DND-41 (cell line): ENCODE measurements at regions not wholly inside any gene's neighbourhood (a gene's known extent, or its start where the extent isn't known, plus 50 kb on each side); places are given as distances from the start of the nearest gene placed in this dataset.
"Not testable (repeated sequence)": the region's sequence is repeated elsewhere in the genome, so short reads cannot be mapped to it uniquely, and the experiment has no call there.

Experiments used
- ATAC-seq: fragments of 200-7000 bp; cut with Tn5 transposase; 3 replicates; pipeline ENCODE4 v1.9.1; 2021; ENCODE audit warnings: low read depth; ENCODE audit not compliant: insufficient read depth
- DNase-seq: peaks from one replicate; pipeline ENCODE4 v3.0.0-alpha.2; 2020
- H2AFZ ChIP-seq: 2 replicates; pipeline ENCODE4 v1.6.0; 2012; ENCODE audit warnings: low read depth, low read length
- H3K27ac ChIP-seq: 2 replicates; pipeline ENCODE4 v1.5.1; 2012; ENCODE audit warnings: low read length, inconsistent platforms
- H3K27me3 ChIP-seq: fragments of 200-600 bp; sonication (generic); 2 replicates; pipeline ENCODE4 v1.6.0; 2012; ENCODE audit warnings: low read length, mild to moderate bottlenecking, inconsistent platforms; ENCODE audit not compliant: insufficient read depth, poor library complexity
- H3K36me3 ChIP-seq: 2 replicates; pipeline ENCODE4 v1.5.1; 2012; ENCODE audit warnings: low read length, inconsistent platforms; ENCODE audit not compliant: insufficient read depth
- H3K4me1 ChIP-seq: 2 replicates; pipeline ENCODE4 v1.5.1; 2012; ENCODE audit warnings: mild to moderate bottlenecking, low read length; ENCODE audit not compliant: insufficient read depth
- H3K4me2 ChIP-seq: 2 replicates; pipeline ENCODE4 v1.6.0; 2012; ENCODE audit warnings: mild to moderate bottlenecking, moderate library complexity, low read length, inconsistent platforms; ENCODE audit not compliant: insufficient read depth
- H3K4me3 ChIP-seq, 2 experiments: fragments of 200-600 bp in 1 of 2; shearing (Covaris generic) in 1 of 2; 2 replicates each; pipeline ENCODE4 v1.5.1; 2012 to 2016; ENCODE audit warnings: inconsistent platforms in 2 of 2, low read length in 2 of 2, mild to moderate bottlenecking in 2 of 2, low read depth in 1 of 2, moderate library complexity in 1 of 2
- H3K79me2 ChIP-seq: 2 replicates; pipeline ENCODE4 v1.6.0; 2012; ENCODE audit warnings: low read length, inconsistent platforms; ENCODE audit not compliant: insufficient read depth
- H3K9ac ChIP-seq: 2 replicates; pipeline ENCODE4 v1.6.0; 2012; ENCODE audit warnings: low read depth, mild to moderate bottlenecking, inconsistent platforms, low read length, moderate library complexity
- H3K9me3 ChIP-seq: 2 replicates; pipeline ENCODE4 v1.5.1; 2012; ENCODE audit warnings: low read length, moderate library complexity, mild to moderate bottlenecking, inconsistent platforms; ENCODE audit not compliant: insufficient read depth, severe bottlenecking
- H4K20me1 ChIP-seq: 2 replicates; pipeline ENCODE4 v1.6.0; 2012; ENCODE audit warnings: low read length; ENCODE audit not compliant: insufficient read depth
- EZH2 ChIP-seq: IDR thresholded peaks from 3 replicates; pipeline ENCODE4 v1.6.1; 2012; ENCODE audit warnings: borderline replicate concordance, low read depth, mild to moderate bottlenecking, moderate library complexity, low read length, inconsistent platforms; ENCODE audit not compliant: severe bottlenecking
- TF ChIP-seq, protein P1 (sequence below): IDR thresholded peaks from 2 replicates; pipeline ENCODE4 v1.5.1; 2012; ENCODE audit warnings: borderline replicate concordance, low read length, moderate library complexity, mild to moderate bottlenecking; ENCODE audit not compliant: poor library complexity, severe bottlenecking; ENCODE audit errors: extremely low read depth

DNA sequence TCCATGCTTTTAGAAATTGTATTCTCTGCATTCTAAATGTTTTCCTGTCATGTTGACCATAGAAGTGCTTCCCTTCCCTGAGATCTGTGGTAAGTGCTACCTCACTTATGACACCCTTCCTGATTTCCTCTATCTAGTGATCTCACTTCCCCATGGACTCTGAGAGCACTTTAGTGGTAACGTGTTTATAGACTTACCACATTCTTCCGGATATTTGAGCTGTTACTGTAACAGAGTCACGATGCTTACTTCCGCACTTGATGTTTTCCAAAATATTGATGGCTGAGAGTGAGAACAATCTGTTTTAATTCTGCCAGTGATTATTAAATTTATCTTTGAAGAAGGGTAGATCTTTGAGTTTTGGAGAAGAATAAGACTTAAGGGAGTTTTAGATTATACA, 60.1 kb upstream of the NAMPT start:
- Histone ChIP-seq H3K36me3 (no peaks in the 10 kb centered on the region), H3K4me1 (peaks cover 16% of the 10 kb centered on the region), H2AFZ (no peak overlapping the region), H3K4me2 (no peak overlapping the region), H3K27ac (no peak overlapping the region), H3K9me3 (peaks cover 8% of the 10 kb centered on the region), H3K79me2 (no peaks in the 10 kb centered on the region), H3K27me3 (no peaks in the 10 kb centered on the region), H3K4me3 (no peak overlapping the region), H3K9ac (no peak overlapping the region), H4K20me1 (no peaks in the 10 kb centered on the region)
- DNase-seq (no peak), ATAC-seq (no peak)
- TF ChIP-seq, protein P1, sequence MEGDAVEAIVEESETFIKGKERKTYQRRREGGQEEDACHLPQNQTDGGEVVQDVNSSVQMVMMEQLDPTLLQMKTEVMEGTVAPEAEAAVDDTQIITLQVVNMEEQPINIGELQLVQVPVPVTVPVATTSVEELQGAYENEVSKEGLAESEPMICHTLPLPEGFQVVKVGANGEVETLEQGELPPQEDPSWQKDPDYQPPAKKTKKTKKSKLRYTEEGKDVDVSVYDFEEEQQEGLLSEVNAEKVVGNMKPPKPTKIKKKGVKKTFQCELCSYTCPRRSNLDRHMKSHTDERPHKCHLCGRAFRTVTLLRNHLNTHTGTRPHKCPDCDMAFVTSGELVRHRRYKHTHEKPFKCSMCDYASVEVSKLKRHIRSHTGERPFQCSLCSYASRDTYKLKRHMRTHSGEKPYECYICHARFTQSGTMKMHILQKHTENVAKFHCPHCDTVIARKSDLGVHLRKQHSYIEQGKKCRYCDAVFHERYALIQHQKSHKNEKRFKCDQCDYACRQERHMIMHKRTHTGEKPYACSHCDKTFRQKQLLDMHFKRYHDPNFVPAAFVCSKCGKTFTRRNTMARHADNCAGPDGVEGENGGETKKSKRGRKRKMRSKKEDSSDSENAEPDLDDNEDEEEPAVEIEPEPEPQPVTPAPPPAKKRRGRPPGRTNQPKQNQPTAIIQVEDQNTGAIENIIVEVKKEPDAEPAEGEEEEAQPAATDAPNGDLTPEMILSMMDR, result no peak
- TF ChIP-seq EZH2, result no peak

DNA sequence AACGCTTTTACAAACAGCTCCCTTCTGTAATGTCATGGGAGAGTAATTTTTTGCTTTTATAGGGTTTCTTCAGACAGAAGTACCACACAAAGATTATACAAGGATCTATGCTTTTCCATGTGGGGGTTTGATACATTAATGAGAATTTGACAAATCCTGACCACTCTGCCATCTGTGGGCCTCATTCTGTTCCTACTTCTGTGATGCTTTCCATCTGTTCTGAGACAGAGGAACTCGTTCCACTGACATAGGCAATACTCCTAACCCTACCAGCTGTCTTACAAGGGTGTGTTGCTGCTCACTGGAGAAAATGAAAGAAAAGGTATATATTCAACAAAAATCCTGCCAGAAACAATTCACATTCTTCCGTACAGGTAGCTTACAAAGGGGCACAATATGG, 59.4 kb upstream of the NAMPT start:
- H3K79me2 ChIP-seq, result no peaks in the 10 kb centered on the region
- no peak overlapping the region for H2AFZ ChIP-seq
- ATAC-seq (no peak), DNase-seq (no peak)
- no peak overlapping the region for H3K9ac ChIP-seq
- H3K36me3 ChIP-seq, result no peaks in the 10 kb centered on the region
- H3K4me3 ChIP-seq, result no peak overlapping the region
- H3K4me2 ChIP-seq, result no peak overlapping the region
- H3K9me3 ChIP-seq, result peaks cover 6% of the 10 kb centered on the region
- no peak overlapping the region for H3K27ac ChIP-seq
- no peaks in the 10 kb centered on the region for H4K20me1 ChIP-seq
- TF ChIP-seq, protein P1, result no peak
- no peak for TF ChIP-seq EZH2
- H3K4me1 ChIP-seq, result peaks cover 16% of the 10 kb centered on the region
- H3K27me3 ChIP-seq, result no peaks in the 10 kb centered on the region

DNA sequence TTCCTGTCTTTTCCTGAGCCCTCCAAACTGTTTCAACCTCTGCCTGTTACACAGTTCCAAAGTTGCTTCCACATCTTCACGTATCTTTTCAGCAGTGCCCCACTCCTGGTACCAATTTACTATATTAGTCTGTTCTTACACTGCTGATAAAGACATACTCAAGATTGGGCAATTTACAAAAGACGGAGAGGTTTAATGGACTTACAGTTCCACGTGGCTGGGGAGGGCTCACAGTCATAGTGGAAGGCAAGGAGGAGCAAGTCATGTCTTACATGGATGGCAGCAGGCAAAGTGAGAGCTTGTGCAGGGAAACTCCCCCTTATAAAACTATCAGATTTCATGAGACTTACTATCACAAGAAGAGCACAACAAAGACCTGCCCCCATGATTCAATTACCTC, 57.3 kb upstream of the NAMPT start:
- H3K27me3 ChIP-seq, H3K9ac ChIP-seq, H3K27ac ChIP-seq, H3K4me3 ChIP-seq, H4K20me1 ChIP-seq, H3K36me3 ChIP-seq, H2AFZ ChIP-seq, ATAC-seq, DNase-seq, H3K4me2 ChIP-seq, H3K9me3 ChIP-seq, H3K79me2 ChIP-seq: not testable (repeated sequence)
- peaks cover 14% of the 10 kb centered on the region for H3K4me1 ChIP-seq

DNA sequence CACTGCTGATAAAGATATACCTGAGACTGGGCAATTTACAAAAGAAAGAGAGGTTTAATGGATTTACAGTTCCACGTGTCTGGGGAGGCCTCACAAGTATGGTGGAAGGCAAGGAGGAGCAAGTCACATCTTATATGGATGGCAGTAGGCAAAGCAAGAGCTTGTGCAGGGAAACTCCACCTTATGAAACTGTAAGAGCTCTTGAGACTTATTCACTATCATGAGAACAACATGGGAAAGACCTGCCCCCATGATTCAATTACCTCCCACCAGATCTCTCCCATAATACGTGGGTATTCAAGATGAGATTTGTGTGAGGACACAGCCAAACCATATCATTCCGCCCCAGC, 55.4 kb upstream of the NAMPT start:
- H3K4me3 ChIP-seq, ATAC-seq, H2AFZ ChIP-seq, H3K79me2 ChIP-seq, H3K9me3 ChIP-seq, H3K9ac ChIP-seq, H3K27me3 ChIP-seq, H3K36me3 ChIP-seq, DNase-seq, H4K20me1 ChIP-seq, H3K27ac ChIP-seq, H3K4me1 ChIP-seq, H3K4me2 ChIP-seq: not testable (repeated sequence)
